IPS DF 6.9 (cell line): ENCODE measurements at regions not wholly inside any gene's neighbourhood (a gene's known extent, or its start where the extent isn't known, plus 50 kb on each side); places are given as distances from the start of the nearest gene placed in this dataset.

ENCODE experiments used
- DNase-seq: peaks from one replicate; pipeline ENCODE4 v3.0.0-alpha.2; 2013; ENCODE audit warnings: low read depth, low spot score
- H3K27ac ChIP-seq: one replicate; pipeline ENCODE4 v1.5.1; 2013; ENCODE audit warnings: low read length, control low read depth
- H3K27me3 ChIP-seq: 2 replicates; pipeline ENCODE4 v1.6.1; 2013; ENCODE audit warnings: mild to moderate bottlenecking, low read length; ENCODE audit not compliant: control insufficient read depth, insufficient read depth
- H3K36me3 ChIP-seq: 2 replicates; pipeline ENCODE4 v1.6.1; 2013; ENCODE audit warnings: low read length; ENCODE audit not compliant: control insufficient read depth, insufficient read depth
- H3K4me1 ChIP-seq: 2 replicates; pipeline ENCODE4 v1.6.1; 2013; ENCODE audit warnings: low read length; ENCODE audit not compliant: control insufficient read depth, insufficient read depth
- H3K4me3 ChIP-seq: 2 replicates; pipeline ENCODE4 v1.5.1; 2013; ENCODE audit warnings: mild to moderate bottlenecking, low read length
- H3K9me3 ChIP-seq: 2 replicates; pipeline ENCODE4 v1.6.1; 2013; ENCODE audit warnings: low read length, inconsistent platforms; ENCODE audit not compliant: control insufficient read depth, insufficient read depth
- WGBS: extraction: QIAGEN DNeasy Blood & Tissue Kit; methylation state at CpG from one replicate; pipeline ENCODE4 v1.1.7; 2013; ENCODE audit warnings: mixed read lengths, missing lambda C conversion rate; ENCODE audit not compliant: insufficient read length, insufficient coverage; 5-methylcytosine and 5-hydroxymethylcytosine counted together

DNA sequence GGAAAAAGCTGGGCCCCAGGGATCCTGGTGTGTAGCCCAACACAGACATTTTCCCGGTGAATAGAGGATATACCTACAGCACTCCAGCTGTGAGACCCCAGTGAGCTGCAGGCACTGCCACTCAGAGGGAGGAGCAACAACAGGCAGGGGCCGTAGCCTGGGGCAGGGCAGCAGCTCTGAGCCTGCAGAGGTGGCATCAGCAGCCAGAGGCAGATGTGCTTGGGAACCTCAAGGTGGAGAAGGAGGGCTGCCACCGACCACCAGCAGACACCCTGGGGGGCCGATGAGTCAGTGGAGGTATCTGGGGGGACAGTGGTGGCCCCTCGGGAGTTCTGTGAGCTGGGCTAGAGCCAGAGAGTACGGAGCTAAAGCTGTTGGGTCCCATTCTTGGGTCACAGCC is 110.2 kb upstream of the GDF10 start:
- Histone ChIP-seq H3K27me3 (no peaks in the 10 kb centered on the region), H3K27ac (no peak overlapping the region), H3K4me1 (no peaks in the 10 kb centered on the region), H3K9me3 (no peaks in the 10 kb centered on the region), H3K36me3 (no peaks in the 10 kb centered on the region), H3K4me3 (no peak overlapping the region)
- no peak for DNase-seq
- WGBS = no CpG with 5 or more reads among the region's 6 CpGs

DNA sequence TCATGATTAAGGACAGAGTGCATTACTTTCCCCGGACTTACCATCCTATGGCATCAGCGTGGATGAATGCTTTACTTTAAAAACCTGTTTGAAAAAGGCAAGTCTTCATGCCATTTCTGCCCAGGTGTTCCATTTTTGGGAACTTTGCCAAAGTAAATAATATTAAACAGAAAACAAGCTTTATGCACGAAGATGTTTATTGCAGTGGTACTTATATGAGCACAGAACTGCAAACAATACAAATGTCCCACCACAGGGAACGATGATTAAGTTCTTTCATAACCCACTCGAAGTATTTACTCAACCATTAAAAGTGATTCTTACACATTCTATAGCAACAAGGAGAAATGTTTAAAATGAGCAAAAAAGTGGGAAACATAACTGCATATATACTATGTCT is 109.7 kb upstream of the GDF10 start:
- no CpG with 5 or more reads among the region's 5 CpGs for WGBS

DNA sequence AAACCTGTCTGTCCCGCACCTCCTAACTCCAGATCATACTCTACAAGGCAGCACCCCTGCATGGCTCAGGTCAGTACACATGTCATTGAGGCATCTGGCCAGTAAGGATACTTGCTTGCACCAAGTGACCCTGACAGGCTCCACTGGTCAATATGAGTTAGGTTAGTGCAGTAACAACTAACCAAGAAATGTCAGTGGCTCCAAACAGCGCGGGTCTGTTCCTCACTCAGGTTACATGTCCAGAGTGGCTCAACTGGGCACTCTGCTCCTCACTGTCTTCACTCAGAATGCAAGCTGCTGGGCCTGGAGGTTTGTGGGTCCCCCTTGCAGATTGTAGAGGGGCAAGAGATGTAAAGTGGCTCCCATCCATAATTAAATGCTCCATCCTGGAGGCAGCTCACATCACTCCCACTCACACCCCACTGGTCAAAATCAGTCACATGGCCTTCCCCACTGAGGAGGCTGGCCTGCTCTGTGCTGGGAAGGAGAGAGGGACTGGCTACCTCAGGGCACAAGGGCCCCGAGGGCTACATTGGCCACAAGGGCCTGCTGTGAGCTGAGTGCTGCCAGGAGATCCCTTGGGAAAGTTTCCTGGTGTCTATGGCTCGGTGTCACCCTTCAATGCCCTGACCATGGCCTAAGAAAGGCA is 109.1 kb upstream of the GDF10 start:
- WGBS = no CpG with 5 or more reads among the region's 5 CpGs

More for the DNA sequence above, 109.7 kb upstream of the GDF10 start:
- Histone ChIP-seq H3K27me3 (no peaks in the 10 kb centered on the region), H3K4me1 (no peaks in the 10 kb centered on the region), H3K27ac (no peak overlapping the region), H3K36me3 (no peaks in the 10 kb centered on the region), H3K4me3 (no peak overlapping the region), H3K9me3 (no peaks in the 10 kb centered on the region)
- DNase-seq = no peak

DNA sequence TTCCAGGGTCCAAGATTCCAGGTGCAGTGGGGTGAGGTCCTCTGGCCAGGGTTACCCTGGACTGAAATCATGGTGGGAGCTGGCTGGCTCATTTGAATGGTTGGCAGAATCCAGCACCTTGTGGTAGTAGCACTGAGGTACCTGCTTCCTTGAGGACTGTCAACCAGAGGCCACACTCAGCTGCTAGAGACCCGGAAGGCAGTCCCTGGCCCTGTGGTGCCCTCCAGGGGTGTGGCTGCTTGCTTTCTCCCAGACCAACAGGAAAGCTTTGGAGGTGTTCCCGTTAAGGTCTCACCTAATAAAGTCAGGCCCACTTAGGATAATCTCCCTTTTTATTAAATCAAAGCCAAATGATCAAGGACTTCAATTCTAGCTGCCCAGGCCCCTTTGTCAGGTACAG is 107.7 kb upstream of the GDF10 start:
- no peaks in the 10 kb centered on the region for H3K27me3 ChIP-seq
- H3K4me3 ChIP-seq = no peak overlapping the region
- H3K27ac ChIP-seq = no peak overlapping the region
- no CpG with 5 or more reads among the region's 2 CpGs for WGBS
- H3K9me3 ChIP-seq = no peaks in the 10 kb centered on the region
- H3K4me1 ChIP-seq = no peaks in the 10 kb centered on the region
- no peaks in the 10 kb centered on the region for H3K36me3 ChIP-seq
- no peak for DNase-seq

More for the DNA sequence above, 109.1 kb upstream of the GDF10 start:
- Histone ChIP-seq H3K36me3 (no peaks in the 10 kb centered on the region), H3K27ac (no peak overlapping the region), H3K4me3 (no peak overlapping the region), H3K4me1 (no peaks in the 10 kb centered on the region), H3K9me3 (no peaks in the 10 kb centered on the region), H3K27me3 (no peaks in the 10 kb centered on the region)
- DNase-seq = no peak

DNA sequence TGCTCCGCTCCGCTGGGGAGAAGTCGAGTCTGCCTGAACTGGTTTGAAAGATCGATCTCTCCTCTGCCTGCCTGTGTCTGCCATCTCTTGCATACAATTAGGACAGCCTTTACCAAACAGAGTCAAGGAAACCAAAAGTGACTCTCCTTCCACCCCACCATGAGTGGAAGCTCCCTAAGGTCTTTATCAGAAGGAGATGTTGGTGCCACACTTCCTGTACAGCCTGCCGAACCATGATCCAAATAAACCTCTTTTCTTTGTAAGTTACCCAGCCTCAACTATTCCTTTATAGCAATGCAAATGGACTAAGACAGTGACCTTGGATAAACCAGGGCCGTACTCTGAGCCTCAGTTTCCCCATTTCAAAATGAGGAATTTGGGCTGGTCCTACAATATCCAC is 106.3 kb upstream of the GDF10 start:
- no peak overlapping the region for H3K27ac ChIP-seq
- H3K27me3 ChIP-seq = no peaks in the 10 kb centered on the region
- no peak overlapping the region for H3K4me3 ChIP-seq
- H3K9me3 ChIP-seq = no peaks in the 10 kb centered on the region
- no CpG with 5 or more reads among the region's 6 CpGs for WGBS
- H3K36me3 ChIP-seq = no peaks in the 10 kb centered on the region
- no peaks in the 10 kb centered on the region for H3K4me1 ChIP-seq
- DNase-seq = no peak

DNA sequence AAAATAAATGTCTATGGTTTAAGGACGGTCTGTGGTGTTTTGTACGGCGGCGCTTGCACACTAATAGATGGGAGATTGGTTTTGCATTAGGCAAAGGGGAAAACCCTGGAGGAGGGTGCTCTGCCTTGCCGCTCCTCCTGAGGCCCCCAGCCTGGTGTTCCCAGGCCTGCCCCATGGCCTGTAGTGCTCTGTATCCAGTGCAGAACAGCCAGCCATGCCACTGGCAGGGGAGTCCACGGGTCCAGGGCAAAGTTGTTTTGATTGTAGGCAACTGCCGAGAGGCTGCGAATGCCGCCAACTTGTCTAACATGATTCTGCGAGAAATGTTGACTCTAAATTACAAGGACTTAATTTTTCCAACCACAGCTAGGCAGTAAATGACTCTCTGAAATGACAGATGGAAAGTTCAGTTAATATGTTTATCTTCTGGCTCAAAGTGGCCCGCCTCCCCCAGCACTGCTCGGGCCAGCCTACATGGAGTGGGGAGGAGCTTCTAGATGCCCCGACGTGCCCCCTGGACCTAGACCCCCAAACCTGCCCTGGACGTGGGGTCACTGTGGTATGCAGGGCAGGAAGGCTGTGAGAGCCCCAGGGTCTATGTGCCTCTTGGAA is 104.6 kb upstream of the GDF10 start:
- no peaks in the 10 kb centered on the region for H3K9me3 ChIP-seq
- no peak overlapping the region for H3K4me3 ChIP-seq
- H3K27me3 ChIP-seq = no peaks in the 10 kb centered on the region
- no peaks in the 10 kb centered on the region for H3K36me3 ChIP-seq
- H3K4me1 ChIP-seq = no peaks in the 10 kb centered on the region
- WGBS = no CpG with 5 or more reads among the region's 15 CpGs
- H3K27ac ChIP-seq = no peak overlapping the region
- DNase-seq = no peak

DNA sequence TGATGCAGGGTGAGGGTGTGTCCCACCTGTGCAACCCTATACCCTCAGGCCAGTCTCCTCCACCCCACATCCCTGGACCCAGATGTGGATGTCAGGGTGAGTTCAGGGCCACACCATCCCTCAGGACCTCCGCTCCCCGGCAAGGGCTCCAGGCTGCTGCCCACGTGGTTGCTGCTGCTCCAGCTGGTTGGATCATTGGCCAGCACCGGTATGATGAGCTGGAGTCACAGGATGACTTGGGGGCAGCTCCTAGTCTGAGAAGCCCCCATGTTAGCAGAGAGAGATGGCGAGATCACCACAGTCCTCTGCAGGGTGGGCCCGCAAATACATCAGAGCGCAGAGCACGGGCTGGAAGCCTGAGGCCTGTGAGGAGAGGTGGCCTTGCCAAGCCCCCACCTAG is 103.3 kb upstream of the GDF10 start:
- Histone ChIP-seq H3K4me1 (no peaks in the 10 kb centered on the region), H3K9me3 (no peaks in the 10 kb centered on the region), H3K36me3 (no peaks in the 10 kb centered on the region), H3K27me3 (no peaks in the 10 kb centered on the region), H3K4me3 (no peak overlapping the region), H3K27ac (no peak overlapping the region)
- no CpG with 5 or more reads among the region's 8 CpGs for WGBS
- DNase-seq = no peak

DNA sequence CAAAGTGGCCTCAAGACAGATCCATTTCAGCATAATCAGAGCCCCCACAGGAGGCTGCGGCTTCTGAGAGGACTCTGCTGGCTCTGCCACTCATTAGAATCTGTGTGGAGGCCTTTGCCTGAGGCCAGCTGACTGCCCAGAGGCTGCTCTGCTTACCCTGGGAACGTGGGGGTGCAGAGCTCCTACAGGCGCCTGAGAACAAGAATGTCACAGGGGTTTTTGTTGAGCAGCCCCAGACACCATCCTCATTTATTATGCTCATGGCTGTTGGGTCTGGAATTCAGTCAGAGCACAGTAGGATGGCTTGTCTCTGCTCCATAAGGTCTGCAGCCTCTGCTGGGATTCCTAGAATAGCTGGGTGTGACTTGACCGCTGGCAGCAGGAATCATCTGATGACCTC is 101.8 kb upstream of the GDF10 start:
- no CpG with 5 or more reads among the region's 4 CpGs for WGBS
- Histone ChIP-seq H3K9me3 (no peaks in the 10 kb centered on the region), H3K4me1 (no peaks in the 10 kb centered on the region), H3K27ac (no peak overlapping the region), H3K36me3 (no peaks in the 10 kb centered on the region), H3K4me3 (no peak overlapping the region), H3K27me3 (no peaks in the 10 kb centered on the region)
- no peak for DNase-seq

DNA sequence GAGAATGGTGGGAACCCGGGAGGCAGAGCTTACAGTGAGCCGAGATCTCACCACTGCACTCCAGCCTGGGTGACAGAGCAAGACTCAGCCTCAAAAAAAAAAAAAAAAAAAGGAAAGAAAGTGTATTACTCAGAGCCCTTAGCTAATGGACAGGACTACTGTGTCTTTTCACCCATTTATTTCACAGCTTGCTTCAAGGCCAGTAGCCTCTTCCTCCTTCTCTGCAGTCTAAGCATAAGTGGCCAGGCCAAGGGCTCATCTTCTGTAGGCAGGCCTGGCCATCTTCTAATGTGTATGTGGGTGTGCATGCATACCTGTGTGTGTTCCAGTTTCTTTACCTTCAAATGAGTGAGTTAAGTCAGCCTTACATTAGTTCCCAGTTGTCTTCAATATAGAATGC is 94.8 kb upstream of the GDF10 start:
- no peak overlapping the region for H3K27ac ChIP-seq
- H3K9me3 ChIP-seq = no peaks in the 10 kb centered on the region
- no peak overlapping the region for H3K4me3 ChIP-seq
- no peaks in the 10 kb centered on the region for H3K4me1 ChIP-seq
- DNase-seq = no peak
- no peaks in the 10 kb centered on the region for H3K36me3 ChIP-seq
- no peaks in the 10 kb centered on the region for H3K27me3 ChIP-seq
- no CpG with 5 or more reads among the region's 2 CpGs for WGBS

DNA sequence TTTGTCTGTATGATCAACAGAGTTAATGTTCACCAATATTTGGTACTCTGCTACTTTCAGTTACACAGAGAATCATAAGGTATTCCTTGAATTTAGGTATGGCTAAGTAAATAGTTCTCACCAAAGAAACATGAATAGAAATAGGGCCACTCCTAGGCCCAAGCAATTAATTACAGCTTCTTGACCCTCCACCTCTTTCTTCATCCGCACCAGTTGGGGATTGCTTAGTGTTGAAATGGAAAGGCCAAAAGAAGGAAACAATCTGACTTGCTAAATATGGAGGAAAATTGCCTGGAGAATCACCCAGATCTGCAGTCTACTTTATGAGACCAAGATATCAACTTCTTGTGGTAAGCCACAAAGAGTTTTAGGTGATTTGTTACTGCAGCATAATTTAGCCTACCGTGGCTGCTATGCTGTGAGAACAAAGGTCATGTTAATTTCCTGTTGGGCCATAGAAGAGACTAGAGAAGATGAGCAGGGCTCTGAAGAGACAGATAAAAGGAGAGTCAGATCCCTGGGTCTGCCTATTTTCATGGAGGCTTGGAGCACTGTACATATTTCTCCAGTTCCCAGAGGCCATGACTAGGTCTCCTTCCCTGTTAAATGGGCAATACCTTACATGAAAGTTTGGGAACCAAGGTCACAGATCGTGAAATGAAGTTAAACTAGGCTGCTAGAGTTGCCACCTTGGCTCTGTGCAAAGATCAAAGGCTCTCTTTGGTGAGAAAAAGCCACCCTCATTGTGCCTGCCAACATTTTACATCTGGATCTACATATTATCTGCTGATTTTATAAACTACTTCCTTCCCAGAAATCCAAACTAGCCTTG is 93.3 kb upstream of the GDF10 start:
- no peak overlapping the region for H3K27ac ChIP-seq
- no peaks in the 10 kb centered on the region for H3K4me1 ChIP-seq
- H3K27me3 ChIP-seq = no peaks in the 10 kb centered on the region
- no CpG with 5 or more reads among the region's 3 CpGs for WGBS
- H3K4me3 ChIP-seq = no peak overlapping the region
- H3K9me3 ChIP-seq = no peaks in the 10 kb centered on the region
- H3K36me3 ChIP-seq = no peaks in the 10 kb centered on the region
- DNase-seq = no peak
